H1 (cell line): ENCODE measurements at regions not wholly inside any gene's neighbourhood (a gene's known extent, or its start where the extent isn't known, plus 50 kb on each side); places are given as distances from the start of the nearest gene placed in this dataset.

ENCODE experiments used
- CTCF ChIA-PET: fragments of 300-600 bp; sonication (Branson Sonifier 250); formaldehyde crosslinking; loops from one replicate; lab custom pipeline; 2021; ENCODE audit not compliant: partially characterized antibody; lab: Charles Lee
- POLR2A ChIA-PET: fragments of 300-600 bp; sonication (Branson Sonifier 250); formaldehyde crosslinking; loops from one replicate; lab custom pipeline; 2021; ENCODE audit warnings: inconsistent platforms; ENCODE audit not compliant: partially characterized antibody; lab: Charles Lee
- DNase-seq, 2 experiments: peaks; one replicate each; pipeline versions ENCODE4 v3.0.0 to v3.0.0-alpha.2; 2010 to 2022; ENCODE audit warnings: low spot score in 2 of 2, low read depth in 1 of 2, mixed read lengths in 1 of 2
- FAIRE-seq: peaks from 2 replicates; lab custom pipeline; 2011; peaks lifted over from hg19 to GRCh38; lab: Jason Lieb, UNC
- H2AFZ ChIP-seq: 2 replicates; pipeline ENCODE4 v1.8.1; 2012; ENCODE audit warnings: low read length, inconsistent platforms
- H2AK5ac ChIP-seq: 2 replicates; pipeline ENCODE4 v1.6.1; 2013; ENCODE audit warnings: low read depth, low read length
- H2BK120ac ChIP-seq: replicated peaks from 2 replicates; pipeline ENCODE3; 2013; ENCODE audit warnings: low read depth, low read length, inconsistent platforms
- H2BK12ac ChIP-seq: 2 replicates; pipeline ENCODE4 v1.6.1; 2013; ENCODE audit warnings: low read depth, low read length
- H2BK15ac ChIP-seq: 2 replicates; pipeline ENCODE4 v1.6.1; 2013; ENCODE audit warnings: low read length
- H2BK20ac ChIP-seq: 2 replicates; pipeline ENCODE4 v1.6.1; 2013; ENCODE audit warnings: low read length
- H2BK5ac ChIP-seq: 2 replicates; pipeline ENCODE4 v1.6.1; 2013; ENCODE audit warnings: low read depth, low read length
- H3K14ac ChIP-seq: 2 replicates; pipeline ENCODE4 v1.6.1; 2013; ENCODE audit warnings: inconsistent platforms; ENCODE audit not compliant: insufficient read length
- H3K18ac ChIP-seq: 2 replicates; pipeline ENCODE4 v1.6.1; 2013; ENCODE audit warnings: low read length; ENCODE audit errors: extremely low read depth
- H3K23ac ChIP-seq: 2 replicates; pipeline ENCODE4 v1.6.1; 2013; ENCODE audit warnings: inconsistent platforms; ENCODE audit not compliant: insufficient read length
- H3K23me2 ChIP-seq: 2 replicates; pipeline ENCODE4 v1.6.1; 2013; ENCODE audit warnings: low read depth, low read length
- H3K27ac ChIP-seq: 2 replicates; pipeline ENCODE4 v1.6.1; 2011; ENCODE audit warnings: low read depth, low read length, inconsistent platforms
- H3K27me3 ChIP-seq, 4 experiments: replicated peaks in 1 of 4; 1 replicate in 1 of 4; 2 replicates in 3 of 4; pipeline versions ENCODE4 v1.6.1 to v1.8.1; 2011 to 2013; ENCODE audit warnings: low read length in 3 of 4, mild to moderate bottlenecking in 3 of 4, inconsistent platforms in 2 of 4, mixed read lengths in 2 of 4, moderate library complexity in 1 of 4; ENCODE audit not compliant: control insufficient read depth in 3 of 4, insufficient read depth in 3 of 4; ENCODE audit errors: extremely low read depth in 1 of 4
- H3K36me3 ChIP-seq, 4 experiments: 2 replicates each; pipeline versions ENCODE4 v1.6.1 to v1.8.1; 2011 to 2013; ENCODE audit warnings: mild to moderate bottlenecking in 4 of 4, low read length in 3 of 4, moderate library complexity in 2 of 4, control low read depth in 1 of 4, inconsistent platforms in 1 of 4; ENCODE audit not compliant: insufficient read depth in 4 of 4, control insufficient read depth in 2 of 4
- H3K4ac ChIP-seq: replicated peaks from 2 replicates; pipeline ENCODE3; 2013; ENCODE audit warnings: low read length, low read depth, mixed read lengths, inconsistent platforms; ENCODE audit not compliant: insufficient read length
- H3K4me1 ChIP-seq, 4 experiments: replicated peaks in 1 of 4; 1 replicate in 1 of 4; 2 replicates in 3 of 4; pipeline versions ENCODE4 v1.6.1 to v1.8.1; 2011 to 2013; ENCODE audit warnings: low read length in 3 of 4, inconsistent platforms in 2 of 4, mixed read lengths in 1 of 4; ENCODE audit not compliant: insufficient read depth in 4 of 4, control insufficient read depth in 3 of 4
- H3K4me2 ChIP-seq, 2 experiments: 2 replicates each; pipeline versions ENCODE4 v1.6.1 to v1.8.1; 2011 to 2013; ENCODE audit warnings: low read depth in 2 of 2, low read length in 2 of 2, control low read depth in 1 of 2, inconsistent platforms in 1 of 2, mild to moderate bottlenecking in 1 of 2; ENCODE audit not compliant: insufficient read depth in 1 of 2
- H3K4me3 ChIP-seq, 4 experiments: fragments of 200-600, 300-600 bp in 1 of 4; sonication (generic), shearing (Covaris generic), sonication (Bioruptor Twin) in 1 of 4; 2 replicates each; pipeline versions ENCODE4 v1.5.1 to v1.8.1; 2011 to 2016; ENCODE audit warnings: low read length in 4 of 4, low read depth in 3 of 4, control low read depth in 2 of 4, inconsistent platforms in 2 of 4, mild to moderate bottlenecking in 2 of 4, mixed read lengths in 1 of 4, moderate library complexity in 1 of 4; ENCODE audit not compliant: insufficient read depth in 2 of 4; ENCODE audit errors: extremely low read depth in 1 of 4
- H3K56ac ChIP-seq: replicated peaks from 2 replicates; pipeline ENCODE3; 2013; ENCODE audit warnings: low read depth, mild to moderate bottlenecking, mixed read lengths, low read length, inconsistent platforms; ENCODE audit not compliant: insufficient read length
- H3K79me1 ChIP-seq: 2 replicates; pipeline ENCODE4 v1.6.1; 2013; ENCODE audit warnings: low read depth, low read length, control low read depth
- H3K79me2 ChIP-seq, 2 experiments: 2 replicates each; pipeline versions ENCODE4 v1.6.1 to v1.8.1; 2012 to 2013; ENCODE audit warnings: low read length in 2 of 2, mild to moderate bottlenecking in 2 of 2, inconsistent platforms in 1 of 2; ENCODE audit not compliant: insufficient read depth in 2 of 2, control insufficient read depth in 1 of 2
- H3K9ac ChIP-seq, 4 experiments: replicated peaks in 1 of 4; 1 replicate in 1 of 4; 2 replicates in 3 of 4; pipeline versions ENCODE4 v1.6.1 to v1.8.1; 2011 to 2013; ENCODE audit warnings: low read depth in 3 of 4, low read length in 3 of 4, control low read depth in 2 of 4, mild to moderate bottlenecking in 2 of 4, moderate library complexity in 2 of 4, inconsistent platforms in 1 of 4; ENCODE audit errors: extremely low read depth in 1 of 4
- H3K9me3 ChIP-seq, 2 experiments: 2 replicates each; pipeline versions ENCODE4 v1.6.1 to v1.8.1; 2012 to 2013; ENCODE audit warnings: mild to moderate bottlenecking in 2 of 2, moderate library complexity in 2 of 2, control low read depth in 1 of 2, inconsistent platforms in 1 of 2, low read depth in 1 of 2, low read length in 1 of 2, mixed read lengths in 1 of 2; ENCODE audit not compliant: insufficient read depth in 2 of 2
- H4K20me1 ChIP-seq, 2 experiments: replicated peaks in 1 of 2; 2 replicates each; pipeline versions ENCODE3 to v1.8.1; 2011 to 2013; ENCODE audit warnings: inconsistent platforms in 2 of 2, low read length in 2 of 2, mild to moderate bottlenecking in 1 of 2; ENCODE audit not compliant: insufficient read depth in 2 of 2, control insufficient read depth in 1 of 2
- H4K5ac ChIP-seq: 2 replicates; pipeline ENCODE4 v1.6.1; 2013; ENCODE audit warnings: low read length, low read depth, mixed read lengths, inconsistent platforms; ENCODE audit not compliant: insufficient read length
- H4K8ac ChIP-seq: 2 replicates; pipeline ENCODE4 v1.8.0; 2013; ENCODE audit warnings: mild to moderate bottlenecking, moderate library complexity, low read length, inconsistent platforms; ENCODE audit not compliant: insufficient read depth; ENCODE audit errors: extremely low read depth
- H4K91ac ChIP-seq: replicated peaks from 2 replicates; pipeline ENCODE3; 2013; ENCODE audit warnings: low read length, mixed read lengths, inconsistent platforms; ENCODE audit not compliant: insufficient read length
- BCL11A ChIP-seq, 2 experiments: IDR thresholded peaks; one replicate each; pipeline ENCODE4 v1.6.1; 2011; ENCODE audit warnings: low read depth in 2 of 2, low read length in 2 of 2, mild to moderate bottlenecking in 2 of 2
- CBX8 ChIP-seq: fragments of 300-800, 300-1000 bp; sonication (generic); IDR thresholded peaks from 2 replicates; pipeline ENCODE4 v1.7.1; 2016; ENCODE audit warnings: low read depth, low read length, borderline replicate concordance
- CHD1 ChIP-seq: IDR thresholded peaks from 2 replicates; pipeline ENCODE4 v1.6.1; 2012; ENCODE audit warnings: low read depth, low read length, improper control_type of control experiment
- E2F6 ChIP-seq: IDR thresholded peaks from 2 replicates; pipeline ENCODE4 v1.6.1; 2012; ENCODE audit warnings: inconsistent platforms
- FOSL1 ChIP-seq: IDR thresholded peaks from 2 replicates; pipeline ENCODE4 v1.6.1; 2011; ENCODE audit warnings: mild to moderate bottlenecking, low read depth, low read length, moderate library complexity; ENCODE audit not compliant: insufficient read depth
- KDM5A ChIP-seq: fragments of 200-600 bp; IDR thresholded peaks from 2 replicates; pipeline ENCODE4 v1.7.1; 2012; ENCODE audit warnings: mild to moderate bottlenecking, low read length, inconsistent platforms, mixed read lengths
- PHF8 ChIP-seq: fragments of 200-600 bp; sonication (generic); conservative IDR thresholded peaks from 2 replicates; pipeline ENCODE4 v1.7.1; 2012; ENCODE audit warnings: low read depth, mild to moderate bottlenecking, inconsistent platforms, low read length, moderate library complexity
- POLR2A ChIP-seq, 2 experiments: IDR thresholded peaks; 1 replicate in 1 of 2; 2 replicates in 1 of 2; pipeline ENCODE4 v1.6.1; 2011; ENCODE audit warnings: low read depth in 2 of 2, low read length in 2 of 2, mild to moderate bottlenecking in 2 of 2; ENCODE audit errors: control extremely low read depth in 1 of 2
- RFX5 ChIP-seq: IDR thresholded peaks from 2 replicates; pipeline ENCODE4 v1.6.1; 2011; ENCODE audit warnings: low read depth, low read length, improper control_type of control experiment, borderline replicate concordance
- RNF2 ChIP-seq: fragments of 200-900, 300-1000 bp; sonication (generic); IDR thresholded peaks from 2 replicates; pipeline ENCODE4 v1.7.1; 2016; ENCODE audit warnings: borderline replicate concordance, low read depth, mild to moderate bottlenecking, antibody characterized with exemption, low read length; ENCODE audit not compliant: poor library complexity, severe bottlenecking; ENCODE audit errors: missing control alignments
- RXRA ChIP-seq: IDR thresholded peaks from 2 replicates; pipeline ENCODE4 v1.6.1; 2011; ENCODE audit warnings: low read depth, mild to moderate bottlenecking, low read length, moderate library complexity; ENCODE audit not compliant: insufficient read depth
- SP2 ChIP-seq: IDR thresholded peaks from 2 replicates; pipeline ENCODE4 v1.6.1; 2012; ENCODE audit warnings: mild to moderate bottlenecking, low read length, inconsistent platforms
- USF2 ChIP-seq: IDR thresholded peaks from 2 replicates; pipeline ENCODE4 v1.6.1; 2011; ENCODE audit warnings: low read length, improper control_type of control experiment
- WGBS, 2 experiments: shearing (Covaris generic) in 1 of 2; methylation state at CpG; one replicate each; pipeline versions ENCODE4 v1.1.6 to v1.1.7; 2013 to 2015; ENCODE audit warnings: low lambda C conversion rate in 2 of 2, mixed read lengths in 2 of 2, inconsistent platforms in 1 of 2, low coverage in 1 of 2, missing lambda C conversion rate in 1 of 2; ENCODE audit not compliant: insufficient replicate concordance in 2 of 2, insufficient coverage in 1 of 2, insufficient read length in 1 of 2; ENCODE audit errors: extremely low coverage in 1 of 2, missing lambda C conversion rate in 1 of 2; 5-methylcytosine and 5-hydroxymethylcytosine counted together

GRCh38 chr7:114790521-114790920 lies 131.4 kb upstream of the MDFIC start:
- no peaks in the 10 kb centered on the region; a peak in 1 of 4 replicates for H3K9me3 ChIP-seq
- H4K8ac ChIP-seq, result no peak overlapping the region
- DNase-seq (no peak), FAIRE-seq (no peak)
- no peaks in the 10 kb centered on the region for H3K36me3 ChIP-seq
- no peak overlapping the region for H2AFZ ChIP-seq
- no peak overlapping the region for H3K4me2 ChIP-seq
- no peak overlapping the region for H3K27ac ChIP-seq
- POLR2A ChIA-PET, result no interaction called here
- H3K14ac ChIP-seq, result no peak overlapping the region
- no peaks in the 10 kb centered on the region for H3K79me1 ChIP-seq
- no peak overlapping the region for H3K18ac ChIP-seq
- H3K4me3 ChIP-seq, result no peak overlapping the region
- no peak overlapping the region for H2AK5ac ChIP-seq
- H3K23me2 ChIP-seq, result no peaks in the 10 kb centered on the region
- no peaks in the 10 kb centered on the region for H3K4me1 ChIP-seq
- no peak overlapping the region for H3K56ac ChIP-seq
- H2BK5ac ChIP-seq, result no peak overlapping the region
- no peak overlapping the region for H3K9ac ChIP-seq
- CTCF ChIA-PET, result no interaction called here
- H4K20me1 ChIP-seq, result no peaks in the 10 kb centered on the region
- peaks cover 0 to 1% (median 0%) of the 10 kb centered on the region in 4 experiments; a peak in 1 of 7 replicates for H3K27me3 ChIP-seq
- H2BK12ac ChIP-seq, result no peak overlapping the region
- H4K5ac ChIP-seq, result no peak overlapping the region
- WGBS, 2 experiments, result 95% methylated on average over 1 of the region's 1 CpG; no CpG with 5 or more reads in 1 of the 2 experiments
- no peak overlapping the region for H3K23ac ChIP-seq
- H3K79me2 ChIP-seq, result no peaks in the 10 kb centered on the region
- no peak overlapping the region for H4K91ac ChIP-seq
- H2BK15ac ChIP-seq, result no peak overlapping the region
- TF ChIP-seq FOSL1, result no peak
- no peak for TF ChIP-seq SP2
- TF ChIP-seq BCL11A (IDR thresholded peaks at IDR 0.05; ENCODE audit: low read depth in 2 of 2, low read length in 2 of 2), result no peak
- TF ChIP-seq E2F6, result no peak
- no peak for TF ChIP-seq USF2
- TF ChIP-seq CHD1, result no peak
- TF ChIP-seq RNF2, result no peak
- no peak for TF ChIP-seq RFX5
- no peak for TF ChIP-seq RXRA
- TF ChIP-seq PHF8, result no peak
- TF ChIP-seq POLR2A (IDR thresholded peaks at IDR 0.05; ENCODE audit: control extremely low read depth in 1 of 2, low read depth in 2 of 2, low read length in 2 of 2), result no peak
- no peak for TF ChIP-seq CBX8
- no peak for TF ChIP-seq KDM5A
- H2BK120ac ChIP-seq, result no peak overlapping the region
- no peak overlapping the region for H3K4ac ChIP-seq
- no peak overlapping the region for H2BK20ac ChIP-seq
